GM19463 (cell line): ENCODE measurements at regions not wholly inside any gene's neighbourhood (a gene's known extent, or its start where the extent isn't known, plus 50 kb on each side); places are given as distances from the start of the nearest gene placed in this dataset.

ENCODE experiments used
- ATAC-seq: cut with Tn5 transposase; IDR thresholded peaks from one replicate; pipeline ENCODE4 v1.9.1; 2021; ENCODE audit warnings: mild to moderate bottlenecking, moderate library complexity; ENCODE audit not compliant: unreplicated experiment

GRCh38 chr20:48313324-48313723, 514.5 kb downstream of the PREX1 start:
- ATAC-seq: no peak

- no peak for ATAC-seq
Observed at GRCh38 chr20:48311956-48312355, 515.8 kb downstream of the PREX1 start.

- ATAC-seq: no peak
Observed at GRCh38 chr20:48310305-48310704, 517.5 kb downstream of the PREX1 start.

- no peak for ATAC-seq
Observed at GRCh38 chr20:48309293-48309692, 518.5 kb downstream of the PREX1 start.

GRCh38 chr20:48308882-48309281, 518.9 kb downstream of the PREX1 start:
- no peak for ATAC-seq

DNA sequence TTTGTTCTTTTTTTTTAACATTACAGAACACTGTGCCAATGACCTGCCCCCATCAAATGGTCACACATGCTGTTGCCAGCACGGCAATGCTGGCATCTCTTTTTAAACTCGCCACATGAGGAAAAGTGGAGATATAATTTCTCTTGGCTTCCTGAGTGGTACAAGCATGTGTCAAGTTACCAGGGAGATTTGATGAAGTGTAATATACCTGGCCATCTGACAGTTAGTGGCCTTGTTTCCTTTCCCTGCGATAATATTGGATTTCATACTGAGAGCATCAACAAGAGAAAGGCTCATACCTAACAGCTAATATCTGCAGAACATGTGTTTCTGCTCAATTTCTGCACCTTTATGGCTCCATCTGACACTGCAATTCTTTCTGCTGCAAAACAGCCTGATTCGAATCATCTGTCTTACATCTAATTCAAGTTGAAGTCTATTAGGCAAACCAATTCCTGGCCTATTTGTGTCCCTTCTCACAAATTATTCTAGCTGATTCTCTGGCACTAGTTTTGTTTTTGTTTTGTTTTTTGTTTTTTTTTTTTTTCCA, 519.5 kb downstream of the PREX1 start:
- ATAC-seq: no peak

DNA sequence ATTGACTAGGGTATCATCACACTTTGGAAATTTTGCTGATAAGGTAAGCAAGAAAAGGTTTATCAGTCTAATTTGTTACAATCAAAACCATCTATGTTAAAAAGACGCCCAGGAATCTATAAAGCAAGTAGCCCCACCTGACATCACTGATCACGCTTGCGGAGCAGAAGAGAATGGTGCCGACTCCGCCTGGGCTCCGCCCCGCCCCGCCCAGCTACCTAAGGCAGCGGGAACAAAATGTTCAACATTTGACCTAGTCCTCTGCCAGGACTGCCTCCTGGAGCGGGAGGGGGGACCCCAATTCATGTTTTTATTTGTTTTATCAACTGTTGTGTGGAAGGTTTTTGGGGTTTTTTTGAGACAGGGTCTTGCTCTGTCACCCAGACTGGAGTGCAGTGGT, 520.5 kb downstream of the PREX1 start:
- ATAC-seq: no peak

DNA sequence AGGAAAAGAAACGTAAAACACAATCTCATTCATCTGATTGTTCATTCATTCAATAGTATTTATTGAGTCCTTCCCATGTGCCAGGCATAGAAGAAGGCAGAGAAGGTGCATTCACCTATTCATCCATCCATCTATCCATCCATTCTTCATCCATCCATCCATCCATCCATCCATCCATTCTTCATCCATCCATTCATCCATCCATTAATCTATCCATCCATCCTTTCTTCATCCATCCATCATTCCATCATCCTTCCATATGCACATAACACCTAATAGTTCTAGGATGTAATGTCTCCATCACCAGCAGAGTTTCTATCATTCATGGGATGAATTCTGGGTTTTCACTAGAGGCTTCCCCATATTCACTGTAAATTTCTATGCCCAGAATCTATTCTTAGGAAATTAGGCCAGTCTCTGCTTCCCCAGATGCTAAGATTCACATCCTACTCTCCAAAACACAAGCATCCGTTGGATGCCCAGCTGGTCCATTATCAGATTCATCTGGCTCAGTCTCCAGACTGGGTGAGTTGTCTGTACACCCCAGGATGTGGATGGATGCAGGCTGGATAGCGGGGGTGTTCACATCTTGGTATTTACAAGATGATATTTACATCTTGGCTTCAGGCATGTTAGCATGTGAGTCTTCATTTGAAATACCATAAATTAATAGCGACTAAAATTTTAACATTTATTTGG, 517.7 kb upstream of the SULF2 start:
- ATAC-seq: no peak

DNA sequence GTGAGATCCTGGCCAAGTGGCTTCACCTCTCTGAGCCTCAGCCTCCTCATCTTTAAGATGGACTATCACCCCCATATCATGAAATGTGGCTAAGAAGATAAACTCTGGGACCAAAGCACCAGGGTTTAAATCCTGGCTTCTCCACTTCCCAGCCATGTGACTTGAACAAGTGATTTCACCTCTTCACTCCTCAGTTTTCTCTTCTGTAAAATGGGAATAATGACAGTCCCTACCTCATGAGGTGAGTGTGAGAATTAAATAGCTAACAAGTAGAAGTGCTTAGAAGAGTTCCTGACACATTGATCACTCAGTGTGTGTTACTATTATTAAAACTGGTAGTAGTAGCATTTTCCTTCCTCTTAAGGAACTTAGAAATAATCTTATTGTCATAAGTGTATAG, 516.9 kb upstream of the SULF2 start:
- ATAC-seq: no peak

DNA sequence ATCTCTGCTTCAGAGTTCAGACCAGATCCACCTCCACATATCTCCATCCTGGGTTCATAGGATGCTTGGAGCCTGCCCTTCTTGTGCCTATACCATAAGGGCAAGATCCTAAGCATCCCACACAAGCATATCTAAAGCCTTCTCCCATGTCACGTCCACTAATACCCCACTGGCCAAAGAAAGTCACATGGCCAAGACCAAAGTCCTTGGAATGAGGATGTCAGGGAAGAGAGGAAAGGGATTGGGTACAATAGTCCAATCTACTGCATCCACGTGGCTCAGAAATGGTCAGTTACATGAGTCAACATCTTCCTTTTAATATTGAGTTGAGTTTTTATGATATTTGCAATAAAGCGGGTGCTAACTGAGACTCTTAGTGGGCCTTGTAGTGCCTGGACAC, 515.9 kb upstream of the SULF2 start:
- no peak for ATAC-seq

DNA sequence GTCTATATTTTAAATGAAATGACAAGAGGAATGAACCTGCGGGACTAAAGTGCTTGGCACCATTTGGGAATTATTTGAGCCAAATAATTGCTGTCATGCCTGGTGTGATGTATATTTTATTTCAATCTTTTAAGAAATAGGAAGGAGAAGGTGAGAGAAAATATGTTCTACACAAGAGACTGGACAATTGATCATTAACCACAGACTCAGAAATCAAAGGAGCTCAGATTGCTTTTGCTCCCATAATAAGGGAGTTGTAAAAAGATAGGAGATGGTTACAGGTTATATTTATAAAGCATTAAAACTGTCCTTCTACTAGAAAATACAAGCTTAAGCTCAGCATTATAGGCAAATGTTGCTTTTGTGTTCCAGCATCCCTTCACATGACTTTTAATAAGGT, 515.2 kb upstream of the SULF2 start:
- ATAC-seq: no peak

- no peak for ATAC-seq
Observed at GRCh38 chr20:48298851-48299484, 513.7 kb upstream of the SULF2 start.

DNA sequence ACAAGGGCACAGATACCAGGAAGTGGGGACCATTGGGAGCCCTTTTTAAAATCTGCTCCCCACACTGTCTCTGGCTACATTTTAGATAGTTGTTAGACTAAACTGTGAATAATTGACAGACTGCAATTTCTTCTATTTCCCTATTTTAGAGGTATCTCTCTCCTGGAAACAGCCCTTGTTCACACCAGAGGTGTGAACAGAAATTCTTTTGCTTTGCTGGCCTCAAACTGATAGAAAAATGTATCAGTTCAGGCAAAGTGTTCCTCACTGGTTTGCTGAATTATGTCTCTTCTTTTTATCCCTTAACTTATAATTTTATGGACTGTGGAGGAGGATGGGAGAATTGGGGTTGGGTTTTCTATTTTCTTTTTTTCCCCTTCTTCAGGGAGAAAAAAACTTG, 513.2 kb upstream of the SULF2 start:
- no peak for ATAC-seq

GRCh38 chr20:48295966-48296421, 510.7 kb upstream of the SULF2 start:
- ATAC-seq: no peak

DNA sequence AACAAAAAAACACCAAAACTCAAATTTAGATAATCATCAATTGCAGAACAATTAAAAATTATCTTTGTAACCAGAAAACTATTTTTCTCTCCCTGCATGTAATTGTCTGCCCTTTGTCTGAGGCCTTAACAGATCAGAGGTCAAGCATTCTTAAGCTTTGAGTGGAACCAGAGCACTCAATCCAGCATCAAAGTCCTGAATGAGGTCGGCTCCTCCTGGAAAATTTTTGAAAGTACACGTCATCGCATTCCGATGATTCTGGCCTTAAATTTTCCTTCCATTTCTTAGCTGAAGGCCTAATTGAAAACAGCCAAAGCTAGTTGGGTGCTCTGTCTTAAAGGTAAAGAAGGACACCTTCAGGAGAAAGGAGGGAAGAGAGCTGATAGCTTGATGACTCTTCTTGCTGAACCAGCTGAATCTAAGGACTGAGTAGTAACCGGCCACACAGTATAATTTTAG, 510.2 kb upstream of the SULF2 start:
- no peak for ATAC-seq

DNA sequence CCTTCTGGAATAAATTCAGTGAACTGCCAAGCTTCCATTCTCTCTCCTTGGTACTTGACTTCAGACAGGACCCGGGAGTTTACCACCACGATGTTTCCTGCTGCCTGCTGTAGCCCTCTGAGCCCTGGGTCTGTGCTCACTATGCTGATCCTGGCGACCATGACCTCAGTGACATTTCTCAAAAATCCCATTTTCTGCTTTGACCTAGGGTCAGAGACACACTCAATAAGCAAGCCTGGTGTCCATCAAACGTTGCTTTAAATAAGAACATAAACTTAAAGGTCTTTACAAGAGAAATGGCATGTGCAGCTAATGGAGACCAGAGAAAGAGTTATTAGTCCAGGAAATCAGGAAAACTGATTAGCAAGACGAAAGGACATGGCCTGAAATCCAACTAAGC, 509.7 kb upstream of the SULF2 start:
- ATAC-seq: no peak

GRCh38 chr20:48294196-48294595, 508.9 kb upstream of the SULF2 start:
- no peak for ATAC-seq

GRCh38 chr20:48293671-48294070, 508.4 kb upstream of the SULF2 start:
- no peak for ATAC-seq

DNA sequence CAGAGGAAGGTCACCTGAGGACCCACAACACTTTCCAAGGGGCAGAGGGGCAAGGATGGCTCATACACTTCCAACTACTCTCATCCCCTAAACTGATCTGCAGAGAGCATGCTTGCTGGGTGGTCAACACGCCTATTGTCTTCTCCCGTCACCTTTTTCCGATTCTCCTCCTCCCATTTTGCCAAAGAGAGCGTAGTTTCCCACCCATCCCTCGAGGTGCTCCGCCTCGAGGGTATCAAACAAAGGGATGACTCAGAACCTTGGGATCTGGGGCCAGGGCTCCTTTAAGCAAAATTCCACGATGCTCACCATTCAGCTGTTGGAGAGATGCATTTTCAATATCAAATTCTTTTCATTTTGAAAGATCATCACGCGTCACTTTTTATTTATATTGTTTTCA, 507.5 kb upstream of the SULF2 start:
- no peak for ATAC-seq

DNA sequence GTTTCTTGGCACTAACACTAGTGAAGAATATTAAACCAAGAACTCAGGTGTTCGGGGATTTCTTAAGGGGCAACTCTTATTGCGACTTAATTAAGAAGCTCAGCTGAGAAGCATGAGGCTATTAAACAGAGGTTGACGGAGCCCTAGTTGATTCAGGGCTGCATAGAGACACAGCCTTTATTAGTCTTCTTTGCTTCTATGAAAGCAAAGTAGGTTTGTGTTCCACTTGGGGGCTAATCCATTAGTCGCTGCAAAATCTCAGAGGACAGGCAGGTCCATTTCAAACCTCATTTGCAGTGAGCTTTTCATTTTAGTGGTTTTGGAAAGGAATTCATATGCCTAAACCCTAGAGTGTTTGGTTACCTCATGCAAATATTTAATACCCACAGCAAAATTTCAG, 506.6 kb upstream of the SULF2 start:
- no peak for ATAC-seq

GRCh38 chr20:48288930-48289507, 503.7 kb upstream of the SULF2 start:
- no peak for ATAC-seq

- ATAC-seq: no peak
Observed at GRCh38 chr20:48287552-48288170, 502.4 kb upstream of the SULF2 start.
